MV-4-11 (cell line): ENCODE measurements at regions not wholly inside any gene's neighbourhood (a gene's known extent, or its start where the extent isn't known, plus 50 kb on each side); places are given as distances from the start of the nearest gene placed in this dataset.

Experiments used
- DNase-seq: peaks from one replicate; lab custom pipeline; 2025; lab: John Stamatoyannopoulos, UW

DNA sequence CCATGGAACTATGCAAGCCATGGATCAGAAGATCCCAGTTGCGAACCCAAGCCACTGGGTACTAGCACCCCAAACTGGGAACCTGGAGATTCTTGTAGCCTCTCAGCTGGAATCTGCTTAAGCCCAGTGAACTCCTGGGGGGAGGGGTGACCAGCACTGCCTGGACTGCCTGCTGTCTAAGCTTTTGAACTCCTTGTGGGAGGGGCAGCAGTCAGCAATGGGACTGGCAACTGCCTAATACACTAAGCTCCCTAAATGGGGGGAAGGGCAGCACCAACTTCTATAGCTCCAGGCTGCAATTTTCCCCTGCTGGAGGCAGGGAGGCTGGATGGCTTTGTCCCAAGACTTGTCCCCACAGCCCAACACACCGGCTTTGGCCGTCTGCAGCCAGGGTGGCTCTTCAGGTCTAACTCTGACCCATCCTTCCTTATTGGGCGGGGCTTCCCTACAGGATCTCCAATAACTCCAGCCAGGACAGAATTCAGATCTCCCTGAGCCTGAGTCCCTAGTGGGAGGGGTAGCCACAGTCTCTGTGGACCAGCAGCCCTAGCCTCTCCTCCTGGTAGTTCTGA lies 485.1 kb downstream of the SOX5 start:
- no peak for DNase-seq

DNA sequence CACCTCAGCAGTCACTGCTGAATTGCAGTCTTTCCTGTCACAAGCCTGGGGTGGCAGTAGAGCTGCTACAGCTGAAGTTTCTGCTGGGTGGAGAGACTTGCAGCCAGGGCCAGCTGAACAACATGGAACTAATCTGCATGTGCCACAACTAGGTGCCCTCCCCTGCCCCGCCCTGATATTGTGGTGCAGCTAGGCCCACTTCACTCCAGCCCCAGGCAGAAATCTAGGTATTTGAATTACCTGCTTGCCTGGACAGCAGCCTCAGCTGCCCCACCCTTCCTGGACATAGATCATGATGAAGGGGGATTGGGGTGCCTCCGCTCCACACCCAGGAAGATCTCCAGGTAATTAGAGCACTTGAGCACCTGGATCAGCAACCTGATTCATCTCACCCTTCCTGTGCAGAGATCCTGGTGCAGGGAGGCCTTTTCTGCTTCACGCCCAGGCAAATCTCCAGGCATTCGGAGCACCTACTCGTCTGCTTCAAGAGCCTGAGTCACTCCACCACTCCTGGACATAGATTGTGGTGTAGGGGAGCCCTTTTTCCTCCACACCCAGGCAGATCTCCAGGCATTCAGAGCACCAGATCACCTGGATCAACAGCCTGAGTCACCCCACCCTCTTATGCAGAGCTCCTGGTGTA lies 477.0 kb downstream of the SOX5 start:
- DNase-seq: no peak

DNA sequence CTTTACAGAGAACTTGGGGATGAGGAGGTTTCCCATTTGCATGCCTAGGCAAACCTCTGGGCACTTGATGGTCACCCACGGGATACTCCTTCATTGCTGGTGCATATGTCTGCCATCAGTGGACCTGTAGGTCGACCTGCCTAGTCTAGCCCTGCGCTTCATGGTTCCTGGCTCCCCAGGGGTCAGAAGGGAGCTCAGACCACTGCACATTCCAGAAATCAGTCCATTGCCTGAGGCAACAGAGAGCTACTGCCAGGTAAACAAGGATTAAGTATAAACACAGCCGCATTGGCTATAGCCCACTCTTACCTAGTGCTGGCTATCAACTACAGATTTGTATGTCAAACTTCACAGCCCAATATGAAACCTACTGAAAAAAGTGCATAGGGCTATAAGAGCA lies 476.4 kb downstream of the SOX5 start:
- DNase-seq: no peak

DNA sequence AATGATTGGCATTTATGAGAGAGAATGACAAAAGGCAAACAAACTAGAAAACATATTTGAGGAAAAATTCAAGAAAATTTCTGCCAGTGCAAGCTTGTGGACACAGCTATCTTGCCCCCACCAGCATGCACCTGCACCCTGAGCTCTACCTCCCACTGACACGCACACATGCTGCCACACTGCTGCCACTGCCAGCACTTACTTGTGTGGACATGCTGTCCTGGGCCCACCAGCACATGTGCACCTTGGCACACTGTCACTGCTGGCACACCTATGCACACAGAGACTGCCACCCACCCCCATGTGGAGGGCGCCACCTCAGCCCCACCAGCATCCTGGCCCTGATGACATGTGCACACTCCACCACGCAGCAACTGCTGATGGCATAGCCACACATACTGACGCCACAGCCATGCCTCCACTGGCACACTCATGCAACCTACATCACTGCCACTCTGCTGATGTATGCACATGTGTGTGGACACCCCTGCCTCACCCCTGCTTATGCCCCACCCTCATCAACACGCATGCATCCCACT lies 475.0 kb downstream of the SOX5 start:
- no peak for DNase-seq
